HepG2 (cell line): ENCODE measurements at regions not wholly inside any gene's neighbourhood (a gene's known extent, or its start where the extent isn't known, plus 50 kb on each side); places are given as distances from the start of the nearest gene placed in this dataset.

Source experiments
- ELF4 ChIP-seq: sonication (generic); formaldehyde crosslinking; IDR thresholded peaks from 2 replicates; pipeline ENCODE4 v1.5.0; 2020; ENCODE audit warnings: missing genetic modification reagents, mild to moderate bottlenecking, moderate library complexity, borderline replicate concordance
- EZH2 ChIP-seq: conservative IDR thresholded peaks from 2 replicates; pipeline ENCODE4 v1.6.1; 2012; ENCODE audit warnings: mild to moderate bottlenecking, low read depth, low read length, moderate library complexity
- HCFC1 ChIP-seq: fragments of 150-350 bp; IDR thresholded peaks from 2 replicates; pipeline ENCODE4 v1.6.1; 2014; ENCODE audit warnings: low read depth, low read length
- HDAC6 ChIP-seq: fragments of 200-600 bp; sonication (generic); IDR thresholded peaks from 2 replicates; pipeline ENCODE4 v1.7.0; 2017; ENCODE audit warnings: mild to moderate bottlenecking, antibody characterized with exemption, low read length, low read depth
- MED8 ChIP-seq: sonication (generic); formaldehyde crosslinking; IDR thresholded peaks from 2 replicates; pipeline ENCODE4 v1.8.1; 2023; ENCODE audit warnings: mild to moderate bottlenecking, missing genetic modification reagents; ENCODE audit not compliant: insufficient replicate concordance
- TBP ChIP-seq: sonication (generic); formaldehyde crosslinking; IDR thresholded peaks from 2 replicates; pipeline ENCODE4 v1.5.0; 2020; ENCODE audit warnings: missing genetic modification reagents
- ZNF101 ChIP-seq: sonication (generic); formaldehyde crosslinking; IDR thresholded peaks from 2 replicates; pipeline ENCODE4 v1.4.0; 2020; ENCODE audit warnings: mild to moderate bottlenecking, low read depth, missing genetic modification reagents, borderline replicate concordance
- ZNF670 ChIP-seq: sonication (generic); formaldehyde crosslinking; IDR thresholded peaks from 2 replicates; pipeline ENCODE4 v1.8.0; 2022; ENCODE audit warnings: mild to moderate bottlenecking, missing genetic modification reagents, borderline replicate concordance
- TF ChIP-seq, protein P1 (sequence below): sonication (generic); formaldehyde crosslinking; IDR thresholded peaks from 2 replicates; pipeline ENCODE4 v1.4.0; 2020; ENCODE audit warnings: low read depth, mild to moderate bottlenecking, missing genetic modification reagents
- TF ChIP-seq, protein P2 (sequence below): sonication (generic); formaldehyde crosslinking; IDR thresholded peaks from 2 replicates; pipeline ENCODE4 v1.5.1; 2020; ENCODE audit warnings: mild to moderate bottlenecking, missing genetic modification reagents, moderate library complexity
- TF ChIP-seq, protein P3 (sequence below): sonication (generic); formaldehyde crosslinking; IDR thresholded peaks from 2 replicates; pipeline ENCODE4 v1.5.0; 2020; ENCODE audit warnings: mild to moderate bottlenecking, missing genetic modification reagents, moderate library complexity
- TF ChIP-seq, protein P4 (sequence below): sonication (generic); formaldehyde crosslinking; IDR thresholded peaks from 2 replicates; pipeline ENCODE4 v1.8.0; 2022; ENCODE audit warnings: missing genetic modification reagents, mild to moderate bottlenecking, borderline replicate concordance
- TF ChIP-seq, protein P5 (sequence below): sonication (generic); formaldehyde crosslinking; IDR thresholded peaks from 2 replicates; pipeline ENCODE4 v1.4.0; 2020; ENCODE audit warnings: missing genetic modification reagents
- TF ChIP-seq, protein P6 (sequence below): sonication (generic); formaldehyde crosslinking; IDR thresholded peaks from 2 replicates; pipeline ENCODE4 v1.5.0; 2020; ENCODE audit warnings: missing genetic modification reagents

DNA sequence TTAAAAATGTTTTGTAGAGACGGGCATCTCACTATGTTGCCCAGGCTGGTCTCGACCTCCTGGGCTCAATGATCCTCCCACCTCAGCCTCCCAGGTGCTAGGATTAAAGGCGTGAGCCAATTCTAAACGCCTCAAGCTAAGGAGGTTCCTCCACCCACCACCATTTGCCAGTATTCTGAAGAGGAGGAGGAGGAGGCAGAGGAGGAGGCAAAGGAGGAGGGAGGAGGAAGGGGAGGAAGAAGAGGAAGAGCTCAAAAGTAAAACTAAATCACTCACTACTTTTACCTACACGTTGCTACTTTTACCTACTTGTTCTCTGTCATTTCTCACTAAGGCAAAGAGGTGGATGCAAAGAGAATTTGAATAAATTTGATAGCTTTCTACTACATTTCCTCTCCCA, 63.6 kb upstream of the ARID1B start:
- TF ChIP-seq, protein P1, sequence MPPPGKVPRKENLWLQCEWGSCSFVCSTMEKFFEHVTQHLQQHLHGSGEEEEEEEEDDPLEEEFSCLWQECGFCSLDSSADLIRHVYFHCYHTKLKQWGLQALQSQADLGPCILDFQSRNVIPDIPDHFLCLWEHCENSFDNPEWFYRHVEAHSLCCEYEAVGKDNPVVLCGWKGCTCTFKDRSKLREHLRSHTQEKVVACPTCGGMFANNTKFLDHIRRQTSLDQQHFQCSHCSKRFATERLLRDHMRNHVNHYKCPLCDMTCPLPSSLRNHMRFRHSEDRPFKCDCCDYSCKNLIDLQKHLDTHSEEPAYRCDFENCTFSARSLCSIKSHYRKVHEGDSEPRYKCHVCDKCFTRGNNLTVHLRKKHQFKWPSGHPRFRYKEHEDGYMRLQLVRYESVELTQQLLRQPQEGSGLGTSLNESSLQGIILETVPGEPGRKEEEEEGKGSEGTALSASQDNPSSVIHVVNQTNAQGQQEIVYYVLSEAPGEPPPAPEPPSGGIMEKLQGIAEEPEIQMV (CRISPR knock-in tag) = no peak
- TF ChIP-seq, protein P2, sequence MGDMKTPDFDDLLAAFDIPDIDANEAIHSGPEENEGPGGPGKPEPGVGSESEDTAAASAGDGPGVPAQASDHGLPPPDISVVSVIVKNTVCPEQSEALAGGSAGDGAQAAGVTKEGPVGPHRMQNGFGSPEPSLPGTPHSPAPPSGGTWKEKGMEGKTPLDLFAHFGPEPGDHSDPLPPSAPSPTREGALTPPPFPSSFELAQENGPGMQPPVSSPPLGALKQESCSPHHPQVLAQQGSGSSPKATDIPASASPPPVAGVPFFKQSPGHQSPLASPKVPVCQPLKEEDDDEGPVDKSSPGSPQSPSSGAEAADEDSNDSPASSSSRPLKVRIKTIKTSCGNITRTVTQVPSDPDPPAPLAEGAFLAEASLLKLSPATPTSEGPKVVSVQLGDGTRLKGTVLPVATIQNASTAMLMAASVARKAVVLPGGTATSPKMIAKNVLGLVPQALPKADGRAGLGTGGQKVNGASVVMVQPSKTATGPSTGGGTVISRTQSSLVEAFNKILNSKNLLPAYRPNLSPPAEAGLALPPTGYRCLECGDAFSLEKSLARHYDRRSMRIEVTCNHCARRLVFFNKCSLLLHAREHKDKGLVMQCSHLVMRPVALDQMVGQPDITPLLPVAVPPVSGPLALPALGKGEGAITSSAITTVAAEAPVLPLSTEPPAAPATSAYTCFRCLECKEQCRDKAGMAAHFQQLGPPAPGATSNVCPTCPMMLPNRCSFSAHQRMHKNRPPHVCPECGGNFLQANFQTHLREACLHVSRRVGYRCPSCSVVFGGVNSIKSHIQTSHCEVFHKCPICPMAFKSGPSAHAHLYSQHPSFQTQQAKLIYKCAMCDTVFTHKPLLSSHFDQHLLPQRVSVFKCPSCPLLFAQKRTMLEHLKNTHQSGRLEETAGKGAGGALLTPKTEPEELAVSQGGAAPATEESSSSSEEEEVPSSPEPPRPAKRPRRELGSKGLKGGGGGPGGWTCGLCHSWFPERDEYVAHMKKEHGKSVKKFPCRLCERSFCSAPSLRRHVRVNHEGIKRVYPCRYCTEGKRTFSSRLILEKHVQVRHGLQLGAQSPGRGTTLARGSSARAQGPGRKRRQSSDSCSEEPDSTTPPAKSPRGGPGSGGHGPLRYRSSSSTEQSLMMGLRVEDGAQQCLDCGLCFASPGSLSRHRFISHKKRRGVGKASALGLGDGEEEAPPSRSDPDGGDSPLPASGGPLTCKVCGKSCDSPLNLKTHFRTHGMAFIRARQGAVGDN = no peak
- TF ChIP-seq, protein P3, sequence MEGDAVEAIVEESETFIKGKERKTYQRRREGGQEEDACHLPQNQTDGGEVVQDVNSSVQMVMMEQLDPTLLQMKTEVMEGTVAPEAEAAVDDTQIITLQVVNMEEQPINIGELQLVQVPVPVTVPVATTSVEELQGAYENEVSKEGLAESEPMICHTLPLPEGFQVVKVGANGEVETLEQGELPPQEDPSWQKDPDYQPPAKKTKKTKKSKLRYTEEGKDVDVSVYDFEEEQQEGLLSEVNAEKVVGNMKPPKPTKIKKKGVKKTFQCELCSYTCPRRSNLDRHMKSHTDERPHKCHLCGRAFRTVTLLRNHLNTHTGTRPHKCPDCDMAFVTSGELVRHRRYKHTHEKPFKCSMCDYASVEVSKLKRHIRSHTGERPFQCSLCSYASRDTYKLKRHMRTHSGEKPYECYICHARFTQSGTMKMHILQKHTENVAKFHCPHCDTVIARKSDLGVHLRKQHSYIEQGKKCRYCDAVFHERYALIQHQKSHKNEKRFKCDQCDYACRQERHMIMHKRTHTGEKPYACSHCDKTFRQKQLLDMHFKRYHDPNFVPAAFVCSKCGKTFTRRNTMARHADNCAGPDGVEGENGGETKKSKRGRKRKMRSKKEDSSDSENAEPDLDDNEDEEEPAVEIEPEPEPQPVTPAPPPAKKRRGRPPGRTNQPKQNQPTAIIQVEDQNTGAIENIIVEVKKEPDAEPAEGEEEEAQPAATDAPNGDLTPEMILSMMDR (CRISPR knock-in tag) = no peak
- no peak for TF ChIP-seq ELF4 (CRISPR knock-in tag)
- no peak for TF ChIP-seq HDAC6
- no peak for TF ChIP-seq TBP
- TF ChIP-seq, protein P4, sequence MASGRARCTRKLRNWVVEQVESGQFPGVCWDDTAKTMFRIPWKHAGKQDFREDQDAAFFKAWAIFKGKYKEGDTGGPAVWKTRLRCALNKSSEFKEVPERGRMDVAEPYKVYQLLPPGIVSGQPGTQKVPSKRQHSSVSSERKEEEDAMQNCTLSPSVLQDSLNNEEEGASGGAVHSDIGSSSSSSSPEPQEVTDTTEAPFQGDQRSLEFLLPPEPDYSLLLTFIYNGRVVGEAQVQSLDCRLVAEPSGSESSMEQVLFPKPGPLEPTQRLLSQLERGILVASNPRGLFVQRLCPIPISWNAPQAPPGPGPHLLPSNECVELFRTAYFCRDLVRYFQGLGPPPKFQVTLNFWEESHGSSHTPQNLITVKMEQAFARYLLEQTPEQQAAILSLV (CRISPR knock-in tag) = no peak
- TF ChIP-seq ZNF101 (CRISPR knock-in tag) = no peak
- no peak for TF ChIP-seq MED8 (CRISPR knock-in tag)
- TF ChIP-seq HCFC1 = no peak
- TF ChIP-seq ZNF670 (CRISPR knock-in tag) = no peak
- TF ChIP-seq, protein P5, sequence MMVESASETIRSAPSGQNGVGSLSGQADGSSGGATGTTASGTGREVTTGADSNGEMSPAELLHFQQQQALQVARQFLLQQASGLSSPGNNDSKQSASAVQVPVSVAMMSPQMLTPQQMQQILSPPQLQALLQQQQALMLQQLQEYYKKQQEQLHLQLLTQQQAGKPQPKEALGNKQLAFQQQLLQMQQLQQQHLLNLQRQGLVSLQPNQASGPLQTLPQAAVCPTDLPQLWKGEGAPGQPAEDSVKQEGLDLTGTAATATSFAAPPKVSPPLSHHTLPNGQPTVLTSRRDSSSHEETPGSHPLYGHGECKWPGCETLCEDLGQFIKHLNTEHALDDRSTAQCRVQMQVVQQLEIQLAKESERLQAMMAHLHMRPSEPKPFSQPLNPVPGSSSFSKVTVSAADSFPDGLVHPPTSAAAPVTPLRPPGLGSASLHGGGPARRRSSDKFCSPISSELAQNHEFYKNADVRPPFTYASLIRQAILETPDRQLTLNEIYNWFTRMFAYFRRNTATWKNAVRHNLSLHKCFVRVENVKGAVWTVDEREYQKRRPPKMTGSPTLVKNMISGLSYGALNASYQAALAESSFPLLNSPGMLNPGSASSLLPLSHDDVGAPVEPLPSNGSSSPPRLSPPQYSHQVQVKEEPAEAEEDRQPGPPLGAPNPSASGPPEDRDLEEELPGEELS = no peak
- no peak for TF ChIP-seq EZH2
- TF ChIP-seq, protein P6, sequence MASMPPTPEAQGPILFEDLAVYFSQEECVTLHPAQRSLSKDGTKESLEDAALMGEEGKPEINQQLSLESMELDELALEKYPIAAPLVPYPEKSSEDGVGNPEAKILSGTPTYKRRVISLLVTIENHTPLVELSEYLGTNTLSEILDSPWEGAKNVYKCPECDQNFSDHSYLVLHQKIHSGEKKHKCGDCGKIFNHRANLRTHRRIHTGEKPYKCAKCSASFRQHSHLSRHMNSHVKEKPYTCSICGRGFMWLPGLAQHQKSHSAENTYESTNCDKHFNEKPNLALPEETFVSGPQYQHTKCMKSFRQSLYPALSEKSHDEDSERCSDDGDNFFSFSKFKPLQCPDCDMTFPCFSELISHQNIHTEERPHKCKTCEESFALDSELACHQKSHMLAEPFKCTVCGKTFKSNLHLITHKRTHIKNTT (CRISPR knock-in tag) = no peak
